ENCODE measurements at regions not wholly inside any gene's neighbourhood (a gene's known extent, or its start where the extent isn't known, plus 50 kb on each side); places are given as distances from the start of the nearest gene placed in this dataset.

- no peak overlapping the region for H3K4ac ChIP-seq (ENCODE audit: low read depth, low read length)
- H3K23ac ChIP-seq (ENCODE audit: insufficient read length, low read depth, low read length) = no peak overlapping the region
- H3K4me1 ChIP-seq (ENCODE audit: insufficient read depth, low read length) = peaks cover 6% of the 10 kb centered on the region; the same call in 1 of the 2 replicates
- no peak overlapping the region for H4K8ac ChIP-seq (replicated peaks; ENCODE audit: insufficient read length, low read depth, low read length)
- H2BK15ac ChIP-seq (ENCODE audit: low read depth, low read length) = no peak overlapping the region
- no peak for DNase-seq
- H2BK120ac ChIP-seq (ENCODE audit: low read depth, low read length, poor library complexity, severe bottlenecking) = no peak overlapping the region
- no peak overlapping the region for H3K4me2 ChIP-seq (ENCODE audit: insufficient read depth, insufficient read length, low read length)
- no peaks in the 10 kb centered on the region for H3K79me2 ChIP-seq (ENCODE audit: insufficient read depth, low read length)
- no peak overlapping the region for H2AFZ ChIP-seq (ENCODE audit: low read length)
- no peak overlapping the region for H4K5ac ChIP-seq (ENCODE audit: insufficient read length, low read depth, low read length)
- no peak overlapping the region for H2BK12ac ChIP-seq (ENCODE audit: insufficient read length, low read depth, low read length)
- H3K23me2 ChIP-seq (ENCODE audit: insufficient read length, low read depth, low read length, poor library complexity, severe bottlenecking) = no peaks in the 10 kb centered on the region
- H3K9me3 ChIP-seq (ENCODE audit: control insufficient read depth, low read depth, low read length) = no peaks in the 10 kb centered on the region
- no peak overlapping the region for H4K91ac ChIP-seq (ENCODE audit: insufficient read length, low read depth, low read length)
- no peak overlapping the region for H3K9ac ChIP-seq (ENCODE audit: extremely low read depth, insufficient read length, low read length)
- TF ChIP-seq CTCF (conservative IDR thresholded peaks at IDR 0.05) = no peak
- H3K27ac Mint-ChIP-seq = peak overlapping the region; percentile 71 to 96 (median 86); a peak in 5 of 7 replicates
- H2BK20ac ChIP-seq (ENCODE audit: low read depth, low read length, poor library complexity, severe bottlenecking) = no peak overlapping the region
- no peaks in the 10 kb centered on the region for H3K27me3 ChIP-seq (ENCODE audit: insufficient read depth, low read length)
- H3K14ac ChIP-seq (ENCODE audit: insufficient read depth, low read length) = no peak overlapping the region
- no peak overlapping the region for H3T11ph ChIP-seq (ENCODE audit: low read length)
- H3K79me1 ChIP-seq (ENCODE audit: insufficient read depth, low read depth, low read length, poor library complexity, severe bottlenecking) = no peaks in the 10 kb centered on the region
- peak overlapping the region; percentile 51 for H3K27ac ChIP-seq (ENCODE audit: insufficient read length, low read depth, low read length)
- H3K56ac ChIP-seq (ENCODE audit: insufficient read length, low read depth, low read length) = no peak overlapping the region
- H3K36me3 Mint-ChIP-seq (ENCODE audit: insufficient read depth in 1 of 3, low read depth in 3 of 3) = peaks cover 2 to 4% (median 2%) of the 10 kb centered on the region in 3 experiments; a peak in 3 of 7 replicates
- H3K4me1 Mint-ChIP-seq = peaks cover 22 to 27% of the 10 kb centered on the region in 2 experiments
- no peak overlapping the region for H2BK5ac ChIP-seq (ENCODE audit: insufficient read length, low read length)
- no CpG with 5 or more reads among the region's 1 CpG for WGBS (ENCODE audit: extremely low coverage, insufficient read length, low lambda C conversion rate)
- H3K9me3 Mint-ChIP-seq = peaks cover 0 to 3% of the 10 kb centered on the region in 2 experiments; a peak in 1 of 5 replicates
- H2AK5ac ChIP-seq (ENCODE audit: insufficient read length, low read length) = no peak overlapping the region
- H4K20me1 ChIP-seq (ENCODE audit: control insufficient read depth, insufficient read depth, insufficient read length) = no peaks in the 10 kb centered on the region
- no peak overlapping the region for H3K4me3 Mint-ChIP-seq
- no peak overlapping the region for H3K18ac ChIP-seq (ENCODE audit: insufficient read length, low read depth, low read length)
- no peaks in the 10 kb centered on the region for H3K27me3 Mint-ChIP-seq (ENCODE audit: low read depth)
Observed at GRCh38 chr9:106038266-106039001, 344.1 kb downstream of the TMEM38B start.

All from H9 (cell line).